DOHH2 (cell line): ENCODE measurements at regions not wholly inside any gene's neighbourhood (a gene's known extent, or its start where the extent isn't known, plus 50 kb on each side); places are given as distances from the start of the nearest gene placed in this dataset.

Experiments
- H3F3A ChIP-seq: fragments of 200-600 bp; sonication (generic), shearing (Covaris generic); 2 replicates; pipeline ENCODE4 v1.6.0; 2016; ENCODE audit warnings: antibody characterized with exemption, mild to moderate bottlenecking; ENCODE audit not compliant: control insufficient read depth, insufficient read depth
- H3K27ac ChIP-seq: fragments of 200-600 bp; sonication (generic); 2 replicates; pipeline ENCODE4 v1.5.1; 2014; ENCODE audit warnings: low read depth, mild to moderate bottlenecking, low read length, moderate library complexity
- H3K27me3 ChIP-seq: fragments of 200-600 bp; sonication (generic); 2 replicates; pipeline ENCODE4 v1.6.1; 2014; ENCODE audit warnings: mild to moderate bottlenecking, low read length, mixed read lengths; ENCODE audit not compliant: control insufficient read depth
- H3K36me3 ChIP-seq: fragments of 200-600 bp; sonication (generic); 2 replicates; pipeline ENCODE4 v1.6.1; 2014; ENCODE audit warnings: mild to moderate bottlenecking, low read length, moderate library complexity, mixed read lengths; ENCODE audit not compliant: control insufficient read depth
- H3K4me1 ChIP-seq: fragments of 200-600 bp; sonication (generic); 2 replicates; pipeline ENCODE4 v1.6.1; 2014; ENCODE audit warnings: mild to moderate bottlenecking, low read length, mixed read lengths; ENCODE audit not compliant: control insufficient read depth
- H3K4me2 ChIP-seq: fragments of 200-600 bp; sonication (generic); 2 replicates; pipeline ENCODE4 v1.6.0; 2014; ENCODE audit warnings: mild to moderate bottlenecking, low read length, moderate library complexity
- H3K4me3 ChIP-seq: fragments of 200-600 bp; sonication (generic); 2 replicates; pipeline ENCODE4 v1.5.1; 2014; ENCODE audit warnings: mild to moderate bottlenecking, low read length, mixed read lengths
- H3K79me2 ChIP-seq: fragments of 200-600 bp; sonication (generic); 2 replicates; pipeline ENCODE4 v1.6.1; 2014; ENCODE audit warnings: mild to moderate bottlenecking, low read length, mixed read lengths; ENCODE audit not compliant: control insufficient read depth
- H3K9me2 ChIP-seq: fragments of 200-600 bp; sonication (generic); replicated peaks from 2 replicates; pipeline ENCODE4 v1.6.1; 2014; ENCODE audit warnings: mild to moderate bottlenecking, low read length, mixed read lengths; ENCODE audit not compliant: control insufficient read depth
- H3K9me3 ChIP-seq: fragments of 200-600 bp; sonication (generic); 2 replicates; pipeline ENCODE4 v1.6.1; 2014; ENCODE audit warnings: antibody characterized with exemption, low read length, mixed read lengths; ENCODE audit not compliant: control insufficient read depth, insufficient read depth
- H4K20me1 ChIP-seq: fragments of 200-600 bp; sonication (generic); 2 replicates; pipeline ENCODE4 v1.6.0; 2014; ENCODE audit warnings: low read depth, mild to moderate bottlenecking, antibody characterized with exemption, low read length, moderate library complexity; ENCODE audit not compliant: control insufficient read depth, insufficient read depth
- CTCF ChIP-seq: fragments of 200-600 bp; sonication (generic); IDR thresholded peaks from one replicate; pipeline ENCODE4 v1.5.1; 2014; ENCODE audit warnings: antibody characterized with exemption, mild to moderate bottlenecking, low read depth, low read length; ENCODE audit not compliant: poor library complexity, severe bottlenecking
- EZH2phosphoT487 ChIP-seq: fragments of 200-600 bp; sonication (generic); IDR thresholded peaks from 2 replicates; pipeline ENCODE4 v1.6.1; 2017; ENCODE audit warnings: borderline replicate concordance, mild to moderate bottlenecking, antibody characterized with exemption, low read length, moderate library complexity, mixed read lengths

- H3K9me2 ChIP-seq, result no peaks in the 10 kb centered on the region
- no peaks in the 10 kb centered on the region for H3K36me3 ChIP-seq
- no peak for TF ChIP-seq CTCF
- no peak for TF ChIP-seq EZH2phosphoT487
- H3K9me3 ChIP-seq, result no peaks in the 10 kb centered on the region
- no peaks in the 10 kb centered on the region for H3K4me1 ChIP-seq
- no peaks in the 10 kb centered on the region for H3K79me2 ChIP-seq
- no peaks in the 10 kb centered on the region for H4K20me1 ChIP-seq
- no peaks in the 10 kb centered on the region for H3K27me3 ChIP-seq
- H3K4me2 ChIP-seq, result no peak overlapping the region
- no peak overlapping the region for H3K27ac ChIP-seq
- no peak overlapping the region for H3K4me3 ChIP-seq
- no peaks in the 10 kb centered on the region for H3F3A ChIP-seq
These were observed 138.6 kb upstream of the JUN start for GRCh38 chr1:58922302-58923089.

GRCh38 chr1:58923090-58923470 lies 139.2 kb upstream of the JUN start:
- H3K4me1 ChIP-seq, result no peaks in the 10 kb centered on the region
- H3K4me3 ChIP-seq, result no peak overlapping the region
- H3K27ac ChIP-seq, result no peak overlapping the region
- H3K27me3 ChIP-seq, result no peaks in the 10 kb centered on the region
- no peaks in the 10 kb centered on the region for H3K9me3 ChIP-seq
- no peak overlapping the region for H3K4me2 ChIP-seq
- TF ChIP-seq CTCF (no peak), EZH2phosphoT487 (no peak)
- no peaks in the 10 kb centered on the region for H3K36me3 ChIP-seq
- no peaks in the 10 kb centered on the region for H3K79me2 ChIP-seq
- no peaks in the 10 kb centered on the region for H3F3A ChIP-seq
- H3K9me2 ChIP-seq, result no peaks in the 10 kb centered on the region
- H4K20me1 ChIP-seq, result no peaks in the 10 kb centered on the region

GRCh38 chr1:58924016-58924565 lies 140.2 kb upstream of the JUN start:
- H3K4me3 ChIP-seq, result no peak overlapping the region
- H3K36me3 ChIP-seq, result no peaks in the 10 kb centered on the region
- H3K79me2 ChIP-seq, result no peaks in the 10 kb centered on the region
- H3K9me3 ChIP-seq, result no peaks in the 10 kb centered on the region
- no peaks in the 10 kb centered on the region for H3F3A ChIP-seq
- H3K9me2 ChIP-seq, result no peaks in the 10 kb centered on the region
- no peaks in the 10 kb centered on the region for H3K27me3 ChIP-seq
- H3K27ac ChIP-seq, result no peak overlapping the region
- TF ChIP-seq CTCF (no peak), EZH2phosphoT487 (no peak)
- H4K20me1 ChIP-seq, result no peaks in the 10 kb centered on the region
- no peak overlapping the region for H3K4me2 ChIP-seq
- H3K4me1 ChIP-seq, result no peaks in the 10 kb centered on the region
